Caco-2 (cell line): ENCODE measurements at regions not wholly inside any gene's neighbourhood (a gene's known extent, or its start where the extent isn't known, plus 50 kb on each side); places are given as distances from the start of the nearest gene placed in this dataset.

Experiments used
- BruUV-seq: library from RNA; stranded (reverse); fragments of 400-500 nt; replicated peaks from 2 replicates; lab custom pipeline; 2021; lab: Mats Ljungman, UMichigan
- CTCF ChIA-PET: fragments of 300-600 bp; sonication (Branson Sonifier 250); formaldehyde crosslinking; loops from one replicate; lab custom pipeline; 2022; ENCODE audit warnings: antibody characterized with exemption; lab: Charles Lee
- POLR2A ChIA-PET: fragments of 300-600 bp; sonication (Branson Sonifier 250); formaldehyde crosslinking; loops from one replicate; lab custom pipeline; 2022; ENCODE audit warnings: antibody characterized with exemption; lab: Charles Lee
- DNase-seq, 2 experiments: peaks; one replicate each; pipeline versions ENCODE4 v3.0.0 to v3.0.0-alpha.2; 2020 to 2022
- H3K27me3 ChIP-seq: replicated peaks from 2 replicates; pipeline ENCODE4 v1.6.0; 2011; ENCODE audit warnings: low read length; ENCODE audit not compliant: control insufficient read depth, insufficient read depth
- H3K36me3 ChIP-seq: 2 replicates; pipeline ENCODE4 v1.5.1; 2011; ENCODE audit warnings: low read length; ENCODE audit not compliant: control insufficient read depth, insufficient read depth
- H3K4me1 ChIP-seq: fragments of 250-450 bp; sonication (Bioruptor Pico); 2 replicates; pipeline ENCODE4 v1.5.1; 2020; ENCODE audit warnings: mild to moderate bottlenecking
- H3K4me3 ChIP-seq: 2 replicates; pipeline ENCODE4 v1.5.1; 2011; ENCODE audit warnings: low read depth, mild to moderate bottlenecking, control low read depth, low read length
- H3K9me3 ChIP-seq: fragments of 250-450 bp; sonication (Bioruptor Pico); 2 replicates; pipeline ENCODE4 v1.5.1; 2020; ENCODE audit warnings: mild to moderate bottlenecking, moderate library complexity
- H3K27ac Mint-ChIP-seq: one replicate; pipeline ENCODE4 v1.8.0; 2022; ENCODE audit warnings: mixed read lengths; ENCODE audit not compliant: unreplicated experiment
- H3K27me3 Mint-ChIP-seq: one replicate; pipeline ENCODE4 v1.8.0; 2022; ENCODE audit warnings: mixed read lengths; ENCODE audit not compliant: insufficient read depth, unreplicated experiment
- H3K36me3 Mint-ChIP-seq: one replicate; pipeline ENCODE4 v1.8.0; 2022; ENCODE audit warnings: mild to moderate bottlenecking, mixed read lengths; ENCODE audit not compliant: insufficient read depth, unreplicated experiment
- H3K4me1 Mint-ChIP-seq: one replicate; pipeline ENCODE4 v1.8.0; 2022; ENCODE audit warnings: low read depth, mixed read lengths; ENCODE audit not compliant: unreplicated experiment
- H3K4me3 Mint-ChIP-seq: one replicate; pipeline ENCODE4 v1.8.0; 2022; ENCODE audit warnings: mild to moderate bottlenecking, moderate library complexity, mixed read lengths; ENCODE audit not compliant: unreplicated experiment
- H3K9me3 Mint-ChIP-seq: one replicate; pipeline ENCODE4 v1.8.0; 2022; ENCODE audit warnings: mixed read lengths; ENCODE audit not compliant: unreplicated experiment
- intact Hi-C: fragments of 100-400 bp; cut with micrococcal nuclease; formaldehyde crosslinking; loops from one replicate; pipeline ENCODE4 v1.10.0; 2022; ENCODE audit not compliant: unreplicated experiment
- TF ChIP-seq, protein P1 (sequence below), 2 experiments: fragments of 200-600 bp in 1 of 2; IDR thresholded peaks; 1 replicate in 1 of 2; 2 replicates in 1 of 2; pipeline versions ENCODE4 v1.5.1 to v1.8.0; 2011 to 2022; ENCODE audit warnings: antibody characterized with exemption in 1 of 2, control low read depth in 1 of 2, inconsistent platforms in 1 of 2, low read depth in 1 of 2, low read length in 1 of 2, mild to moderate bottlenecking in 1 of 2, moderate library complexity in 1 of 2; ENCODE audit not compliant: insufficient read depth in 1 of 2, severe bottlenecking in 1 of 2, unreplicated experiment in 1 of 2

DNA sequence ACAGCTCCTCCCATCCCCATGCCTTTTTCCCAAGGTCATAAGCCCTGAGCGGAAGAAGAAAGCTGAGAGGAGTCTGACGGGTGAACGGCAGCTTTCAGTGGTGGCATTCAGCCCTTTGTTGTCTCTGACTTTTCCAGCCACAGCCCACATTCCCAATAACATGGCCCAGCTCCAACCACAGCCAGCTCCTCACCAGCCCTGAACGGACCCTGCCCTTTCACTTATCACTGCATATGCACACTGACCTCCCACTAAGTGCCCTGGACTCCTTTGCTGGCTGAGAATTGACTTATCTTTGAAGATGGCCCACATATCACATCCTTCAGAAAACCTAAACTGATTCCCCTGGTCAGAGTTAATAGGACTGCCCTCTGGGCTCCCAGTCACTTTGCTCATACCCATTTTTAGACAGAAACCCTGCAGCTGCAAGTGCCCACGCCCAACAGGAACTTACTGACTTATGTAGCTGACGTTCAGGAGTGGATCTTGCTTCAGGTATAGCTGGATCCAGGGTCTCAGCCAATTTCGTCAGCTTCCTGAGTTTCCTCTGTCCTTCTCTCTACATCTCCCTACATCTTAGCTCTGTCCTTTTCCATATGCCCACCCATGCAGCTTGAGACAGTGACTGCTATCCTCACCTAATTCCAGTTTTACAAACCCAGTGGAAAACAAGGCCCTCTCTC lies 348.5 kb upstream of the PROK2 start:
- Mint-ChIP-seq H3K27me3 (peaks cover 3% of the 10 kb centered on the region), H3K27ac (no peak overlapping the region), H3K4me3 (no peak overlapping the region), H3K36me3 (no peaks in the 10 kb centered on the region), H3K9me3 (no peaks in the 10 kb centered on the region), H3K4me1 (no peaks in the 10 kb centered on the region)
- CTCF ChIA-PET = no interaction called here
- Histone ChIP-seq H3K27me3 (no peaks in the 10 kb centered on the region), H3K9me3 (no peaks in the 10 kb centered on the region), H3K4me3 (no peak overlapping the region), H3K4me1 (no peaks in the 10 kb centered on the region), H3K36me3 (no peaks in the 10 kb centered on the region)
- POLR2A ChIA-PET = no interaction called here
- BruUV-seq = no TSS peak
- intact Hi-C loops = no loop called here
- no peak for DNase-seq
- TF ChIP-seq, protein P1, sequence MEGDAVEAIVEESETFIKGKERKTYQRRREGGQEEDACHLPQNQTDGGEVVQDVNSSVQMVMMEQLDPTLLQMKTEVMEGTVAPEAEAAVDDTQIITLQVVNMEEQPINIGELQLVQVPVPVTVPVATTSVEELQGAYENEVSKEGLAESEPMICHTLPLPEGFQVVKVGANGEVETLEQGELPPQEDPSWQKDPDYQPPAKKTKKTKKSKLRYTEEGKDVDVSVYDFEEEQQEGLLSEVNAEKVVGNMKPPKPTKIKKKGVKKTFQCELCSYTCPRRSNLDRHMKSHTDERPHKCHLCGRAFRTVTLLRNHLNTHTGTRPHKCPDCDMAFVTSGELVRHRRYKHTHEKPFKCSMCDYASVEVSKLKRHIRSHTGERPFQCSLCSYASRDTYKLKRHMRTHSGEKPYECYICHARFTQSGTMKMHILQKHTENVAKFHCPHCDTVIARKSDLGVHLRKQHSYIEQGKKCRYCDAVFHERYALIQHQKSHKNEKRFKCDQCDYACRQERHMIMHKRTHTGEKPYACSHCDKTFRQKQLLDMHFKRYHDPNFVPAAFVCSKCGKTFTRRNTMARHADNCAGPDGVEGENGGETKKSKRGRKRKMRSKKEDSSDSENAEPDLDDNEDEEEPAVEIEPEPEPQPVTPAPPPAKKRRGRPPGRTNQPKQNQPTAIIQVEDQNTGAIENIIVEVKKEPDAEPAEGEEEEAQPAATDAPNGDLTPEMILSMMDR (IDR thresholded peaks at IDR 0.05; ENCODE audit: insufficient read depth in 1 of 2, low read depth in 1 of 2, low read length in 1 of 2, severe bottlenecking in 1 of 2, unreplicated experiment in 1 of 2) = no peak

DNA sequence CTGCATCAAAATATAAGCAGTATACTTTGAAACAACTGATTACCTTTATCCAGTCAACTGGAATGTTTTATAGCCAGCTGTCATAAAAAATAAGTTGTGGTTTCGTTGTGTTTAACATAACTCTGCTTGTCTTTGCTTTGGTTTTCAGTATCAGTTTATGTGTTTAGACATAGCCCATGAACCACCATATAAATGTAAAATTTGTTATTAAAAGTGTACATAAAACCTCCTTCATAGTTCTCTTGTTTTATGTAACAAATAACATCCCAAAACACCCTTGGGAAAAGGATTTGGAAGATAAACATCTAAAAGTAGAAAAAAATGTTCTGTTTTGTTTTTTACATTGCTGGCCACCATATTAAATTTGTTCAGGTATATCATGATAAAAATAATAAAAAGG lies 347.0 kb upstream of the PROK2 start:
- H3K36me3 Mint-ChIP-seq = no peaks in the 10 kb centered on the region
- no peak for DNase-seq
- H3K4me3 Mint-ChIP-seq = no peak overlapping the region
- Histone ChIP-seq H3K36me3 (no peaks in the 10 kb centered on the region), H3K27me3 (no peaks in the 10 kb centered on the region), H3K4me1 (no peaks in the 10 kb centered on the region), H3K4me3 (no peak overlapping the region), H3K9me3 (no peaks in the 10 kb centered on the region)
- TF ChIP-seq, protein P1 (IDR thresholded peaks at IDR 0.05; ENCODE audit: insufficient read depth in 1 of 2, low read depth in 1 of 2, low read length in 1 of 2, severe bottlenecking in 1 of 2, unreplicated experiment in 1 of 2) = no peak
- H3K4me1 Mint-ChIP-seq = no peaks in the 10 kb centered on the region
- intact Hi-C loops = no loop called here
- ChIA-PET POLR2A (no interaction called here), CTCF (no interaction called here)
- H3K27me3 Mint-ChIP-seq = peaks cover 3% of the 10 kb centered on the region
- no TSS peak for BruUV-seq
- H3K27ac Mint-ChIP-seq = no peak overlapping the region
- no peaks in the 10 kb centered on the region for H3K9me3 Mint-ChIP-seq

DNA sequence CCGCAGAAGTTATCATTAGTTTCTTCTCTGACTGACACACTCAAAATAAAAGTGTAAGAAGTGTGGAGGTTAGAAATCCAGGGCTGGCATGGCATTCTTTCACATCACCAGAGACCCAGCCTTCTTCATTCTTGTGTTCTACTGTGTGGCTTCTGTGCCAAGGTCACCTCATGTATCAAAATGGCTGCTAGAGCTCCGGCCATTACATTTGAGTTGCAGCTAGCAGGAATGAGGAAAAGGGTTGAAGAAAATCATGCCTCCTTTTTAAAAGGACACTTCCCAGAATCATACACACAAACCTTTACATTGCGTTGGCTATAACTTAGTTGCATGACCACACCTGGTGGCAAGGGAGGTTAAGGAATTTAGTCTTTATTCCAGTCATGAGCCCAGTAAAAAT lies 345.6 kb upstream of the PROK2 start:
- no TSS peak for BruUV-seq
- Histone ChIP-seq H3K4me3 (no peak overlapping the region), H3K4me1 (no peaks in the 10 kb centered on the region), H3K9me3 (no peaks in the 10 kb centered on the region), H3K36me3 (no peaks in the 10 kb centered on the region), H3K27me3 (no peaks in the 10 kb centered on the region)
- ChIA-PET POLR2A (no interaction called here), CTCF (no interaction called here)
- no peak for DNase-seq
- H3K4me1 Mint-ChIP-seq = no peaks in the 10 kb centered on the region
- H3K9me3 Mint-ChIP-seq = no peaks in the 10 kb centered on the region
- TF ChIP-seq, protein P1 (IDR thresholded peaks at IDR 0.05; ENCODE audit: insufficient read depth in 1 of 2, low read depth in 1 of 2, low read length in 1 of 2, severe bottlenecking in 1 of 2, unreplicated experiment in 1 of 2) = no peak
- no peaks in the 10 kb centered on the region for H3K36me3 Mint-ChIP-seq
- H3K27me3 Mint-ChIP-seq = no peaks in the 10 kb centered on the region
- no peak overlapping the region for H3K4me3 Mint-ChIP-seq
- H3K27ac Mint-ChIP-seq = no peak overlapping the region
- intact Hi-C loops = no loop called here
